GM18909 (cell line): ENCODE measurements at regions not wholly inside any gene's neighbourhood (a gene's known extent, or its start where the extent isn't known, plus 50 kb on each side); places are given as distances from the start of the nearest gene placed in this dataset.
"Not testable (repeated sequence)": the region's sequence is repeated elsewhere in the genome, so short reads cannot be mapped to it uniquely, and the experiment has no call there.

Source experiments
- ATAC-seq: cut with Tn5 transposase; IDR thresholded peaks from one replicate; pipeline ENCODE4 v1.9.1; 2021; ENCODE audit warnings: mild to moderate bottlenecking; ENCODE audit not compliant: unreplicated experiment, poor library complexity

- ATAC-seq: no peak
These were observed 119.7 kb downstream of the DTL start for GRCh38 chr1:212155219-212155618.

- no peak for ATAC-seq
These were observed 121.7 kb downstream of the DTL start for GRCh38 chr1:212157252-212157651.

GRCh38 chr1:212158912-212159796 is 123.6 kb downstream of the DTL start:
- peak; percentile 66 for ATAC-seq

- ATAC-seq: no peak
These were observed 123.9 kb upstream of the PPP2R5A start for GRCh38 chr1:212161231-212161781.

GRCh38 chr1:212162635-212163034 is 122.6 kb upstream of the PPP2R5A start:
- peak; percentile 38 for ATAC-seq

GRCh38 chr1:212164095-212164872 is 120.9 kb upstream of the PPP2R5A start:
- no peak for ATAC-seq

GRCh38 chr1:212166244-212166643 is 119.0 kb upstream of the PPP2R5A start:
- ATAC-seq: no peak

- no peak for ATAC-seq
These were observed 118.6 kb upstream of the PPP2R5A start for GRCh38 chr1:212166644-212167043.

- no peak for ATAC-seq
These were observed 118.1 kb upstream of the PPP2R5A start for GRCh38 chr1:212167098-212167497.

GRCh38 chr1:212173567-212173966 is 111.6 kb upstream of the PPP2R5A start:
- no peak for ATAC-seq

GRCh38 chr1:212174295-212174694 is 110.9 kb upstream of the PPP2R5A start:
- ATAC-seq: not testable (repeated sequence)

GRCh38 chr1:212177542-212177941 is 107.7 kb upstream of the PPP2R5A start:
- ATAC-seq: no peak

- ATAC-seq: no peak
These were observed 106.4 kb upstream of the PPP2R5A start for GRCh38 chr1:212178851-212179250.

GRCh38 chr1:212179394-212180076 is 105.7 kb upstream of the PPP2R5A start:
- no peak for ATAC-seq

- ATAC-seq: no peak
These were observed 104.0 kb upstream of the PPP2R5A start for GRCh38 chr1:212181015-212181882.

GRCh38 chr1:212182171-212182570 is 103.0 kb upstream of the PPP2R5A start:
- no peak for ATAC-seq

GRCh38 chr1:212182579-212182978 is 102.6 kb upstream of the PPP2R5A start:
- no peak for ATAC-seq

GRCh38 chr1:212186427-212187207 is 98.6 kb upstream of the PPP2R5A start:
- peak; percentile 98 for ATAC-seq
